B cell (primary cell): ENCODE measurements at regions not wholly inside any gene's neighbourhood (a gene's known extent, or its start where the extent isn't known, plus 50 kb on each side); places are given as distances from the start of the nearest gene placed in this dataset.

Experiments used
- ATAC-seq: fragments of 200-7000 bp; cut with Tn5 transposase; one replicate; pipeline ENCODE4 v1.10.0; 2021; ENCODE audit warnings: low read depth, mild to moderate bottlenecking, moderate number of reproducible peaks, moderate library complexity
- CTCF ChIA-PET: fragments of 350-600 bp; sonication (Branson Sonifier 250); formaldehyde crosslinking; loops from one replicate; lab custom pipeline; 2021; ENCODE audit warnings: antibody characterized with exemption, inconsistent platforms; lab: Charles Lee
- POLR2A ChIA-PET: fragments of 350-600 bp; sonication (Branson Sonifier 250); formaldehyde crosslinking; loops from one replicate; lab custom pipeline; 2021; ENCODE audit warnings: antibody characterized with exemption; lab: Charles Lee
- DNase-seq: peaks from one replicate; pipeline ENCODE4 v3.0.0; 2013
- H2AFZ ChIP-seq: 2 replicates; pipeline ENCODE4 v1.6.1; 2012; ENCODE audit warnings: mild to moderate bottlenecking, low read depth, low read length; ENCODE audit not compliant: insufficient read depth, poor library complexity, severe bottlenecking
- H3K27ac ChIP-seq, 2 donors: 1 replicate in 1 of 2; 2 replicates in 1 of 2; pipeline ENCODE4 v1.5.1; 2012 to 2013; ENCODE audit warnings: low read length in 2 of 2, mild to moderate bottlenecking in 2 of 2, moderate library complexity in 1 of 2
- H3K27me3 ChIP-seq, 4 experiments: fragments of 200-600 bp in 1 of 4; sonication (generic) in 1 of 4; replicated peaks in 1 of 4; 1 replicate in 2 of 4; 2 replicates in 2 of 4; pipeline versions ENCODE4 v1.6.1 to v1.7.0; 2013 to 2016; ENCODE audit warnings: low read length in 3 of 4, mild to moderate bottlenecking in 2 of 4, mixed read lengths in 1 of 4, moderate library complexity in 1 of 4; ENCODE audit not compliant: insufficient read depth in 4 of 4, control insufficient read depth in 3 of 4; ENCODE audit errors: control extremely low read depth in 1 of 4
- H3K36me3 ChIP-seq, 2 experiments: replicated peaks in 1 of 2; 1 replicate in 1 of 2; 2 replicates in 1 of 2; pipeline versions ENCODE4 v1.6.1 to v1.7.1; 2013; ENCODE audit warnings: low read length in 1 of 2; ENCODE audit not compliant: insufficient read depth in 2 of 2, control insufficient read depth in 1 of 2; ENCODE audit errors: control extremely low read depth in 1 of 2, extremely low read depth in 1 of 2
- H3K4me1 ChIP-seq, 2 donors: fragments of 200-600 bp in 1 of 2; sonication (generic) in 1 of 2; 1 replicate in 1 of 2; 2 replicates in 1 of 2; pipeline versions ENCODE4 v1.5.1 to v1.6.1; 2013 to 2017; ENCODE audit warnings: low read length in 2 of 2; ENCODE audit not compliant: control insufficient read depth in 2 of 2, insufficient read depth in 2 of 2
- H3K4me2 ChIP-seq: replicated peaks from 2 replicates; pipeline ENCODE3; 2012; ENCODE audit warnings: mild to moderate bottlenecking, low read depth, low read length; ENCODE audit not compliant: poor library complexity, severe bottlenecking
- H3K4me3 ChIP-seq, 5 experiments: fragments of 200-600 bp in 1 of 5; sonication (generic) in 1 of 5; 1 replicate in 3 of 5; 2 replicates in 2 of 5; pipeline versions ENCODE4 v1.5.1 to v1.7.0; 2011 to 2016; ENCODE audit warnings: low read length in 4 of 5, mild to moderate bottlenecking in 4 of 5, low read depth in 2 of 5, control low read depth in 1 of 5, moderate library complexity in 1 of 5; ENCODE audit not compliant: insufficient read depth in 1 of 5; ENCODE audit errors: control extremely low read depth in 1 of 5, extremely low read depth in 1 of 5
- H3K79me2 ChIP-seq: fragments of 200-600 bp; sonication (generic); one replicate; pipeline ENCODE4 v1.6.0; 2016; ENCODE audit warnings: low read length; ENCODE audit not compliant: control insufficient read depth, insufficient read depth
- H3K9ac ChIP-seq: fragments of 200-600 bp; sonication (generic); 2 replicates; pipeline ENCODE4 v1.6.1; 2017; ENCODE audit warnings: mild to moderate bottlenecking, low read length, moderate library complexity
- H3K9me3 ChIP-seq, 3 donors: one replicate each; pipeline versions ENCODE4 v1.6.1 to v1.7.1; 2013; ENCODE audit warnings: low read length in 2 of 3; ENCODE audit not compliant: control insufficient read depth in 2 of 3, insufficient read depth in 1 of 3; ENCODE audit errors: control extremely low read depth in 1 of 3
- H4K20me1 ChIP-seq: 2 replicates; pipeline ENCODE4 v1.6.0; 2012; ENCODE audit warnings: mild to moderate bottlenecking, low read length; ENCODE audit not compliant: insufficient read depth, control insufficient read depth, poor library complexity, severe bottlenecking
- H3K27ac Mint-ChIP-seq: one replicate; pipeline ENCODE4 v1.8.0; 2021; ENCODE audit warnings: mixed read lengths
- H3K27me3 Mint-ChIP-seq: one replicate; pipeline ENCODE4 v1.8.0; 2021; ENCODE audit warnings: mixed read lengths
- H3K4me1 Mint-ChIP-seq: one replicate; pipeline ENCODE4 v1.8.0; 2021; ENCODE audit warnings: mixed read lengths
- H3K4me3 Mint-ChIP-seq: one replicate; pipeline ENCODE4 v1.8.0; 2021; ENCODE audit warnings: mixed read lengths
- H3K9me3 Mint-ChIP-seq: one replicate; pipeline ENCODE4 v1.8.0; 2022; ENCODE audit warnings: mixed read lengths; ENCODE audit not compliant: insufficient read depth
- EZH2 ChIP-seq: IDR thresholded peaks from 2 replicates; pipeline ENCODE4 v1.6.1; 2012; ENCODE audit warnings: borderline replicate concordance, low read depth, mild to moderate bottlenecking, moderate library complexity, low read length; ENCODE audit not compliant: insufficient read depth, poor library complexity, severe bottlenecking
- WGBS: methylation state at CpG from one replicate; pipeline ENCODE4 v1.1.5; 2013; ENCODE audit warnings: missing lambda C conversion rate; ENCODE audit not compliant: insufficient coverage; 5-methylcytosine and 5-hydroxymethylcytosine counted together
- intact Hi-C: fragments of 100-400 bp; cut with micrococcal nuclease; formaldehyde crosslinking; loops from one replicate; pipeline ENCODE4 v1.10.0; 2022
- TF ChIP-seq, protein P1 (sequence below): fragments of 200-600 bp; IDR thresholded peaks from one replicate; pipeline ENCODE4 v1.8.0; 2022; ENCODE audit warnings: antibody characterized with exemption, mild to moderate bottlenecking

DNA sequence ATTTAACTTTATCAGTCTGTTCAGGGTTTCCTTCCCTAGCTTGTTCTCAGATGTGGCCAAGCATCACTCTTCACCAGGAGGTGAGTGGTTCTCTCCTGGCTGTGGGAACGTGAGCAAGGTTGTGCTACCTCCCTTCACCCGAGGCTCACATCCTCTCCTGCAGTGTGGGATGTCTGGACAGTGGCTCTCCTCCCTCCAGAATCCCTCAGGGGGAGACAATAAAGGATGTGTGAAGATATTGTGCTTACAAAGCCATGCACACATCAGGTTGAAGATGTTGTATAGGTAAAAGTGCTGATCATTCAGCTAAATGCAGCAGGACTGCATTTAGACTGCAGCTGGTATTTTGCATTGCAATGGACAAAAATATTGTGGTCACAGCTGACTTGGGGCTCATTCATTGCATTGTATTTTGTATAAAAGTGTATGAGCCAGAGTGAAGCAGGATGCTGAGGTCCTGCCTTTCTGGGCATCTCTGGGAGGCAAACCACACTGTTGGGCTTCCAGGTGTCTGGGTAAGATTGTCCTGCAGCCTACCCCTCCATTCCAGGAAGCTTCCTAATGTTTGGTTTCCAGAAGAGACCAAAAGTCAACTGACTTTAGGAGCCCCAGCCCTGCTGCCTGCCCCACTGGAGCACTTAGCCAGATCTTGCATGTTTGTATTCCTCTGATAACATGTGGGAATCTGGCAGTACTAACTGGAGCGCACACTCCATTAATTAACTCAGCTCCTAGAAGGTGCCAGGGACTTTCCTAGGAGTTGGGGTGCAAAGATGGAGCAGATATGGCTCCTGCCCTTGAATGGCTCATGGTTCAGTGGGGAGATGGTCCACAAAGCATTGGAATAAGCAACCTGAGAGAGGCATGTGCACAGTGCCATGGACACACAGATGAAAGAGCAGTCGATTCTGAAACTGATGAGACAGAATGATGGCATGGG is 292.5 kb upstream of the ZNF32 start:
- Histone ChIP-seq H3K79me2 (no peaks in the 10 kb centered on the region), H4K20me1 (no peaks in the 10 kb centered on the region), H3K4me3 (no peak overlapping the region), H2AFZ (no peak overlapping the region), H3K9ac (no peak overlapping the region), H3K36me3 (no peaks in the 10 kb centered on the region), H3K9me3 (peaks cover 0 to 4% (median 0%) of the 10 kb centered on the region in 3 donors), H3K27ac (no peak overlapping the region), H3K4me2 (no peak overlapping the region), H3K4me1 (peaks cover 4 to 7% of the 10 kb centered on the region in 2 donors), H3K27me3 (peaks cover 0 to 3% (median 0%) of the 10 kb centered on the region in 4 experiments)
- CTCF ChIA-PET: no interaction called here
- Mint-ChIP-seq H3K4me1 (peaks cover 5% of the 10 kb centered on the region), H3K9me3 (no peaks in the 10 kb centered on the region), H3K27me3 (peaks cover 15% of the 10 kb centered on the region), H3K4me3 (no peak overlapping the region), H3K27ac (no peak overlapping the region)
- TF ChIP-seq, protein P1, sequence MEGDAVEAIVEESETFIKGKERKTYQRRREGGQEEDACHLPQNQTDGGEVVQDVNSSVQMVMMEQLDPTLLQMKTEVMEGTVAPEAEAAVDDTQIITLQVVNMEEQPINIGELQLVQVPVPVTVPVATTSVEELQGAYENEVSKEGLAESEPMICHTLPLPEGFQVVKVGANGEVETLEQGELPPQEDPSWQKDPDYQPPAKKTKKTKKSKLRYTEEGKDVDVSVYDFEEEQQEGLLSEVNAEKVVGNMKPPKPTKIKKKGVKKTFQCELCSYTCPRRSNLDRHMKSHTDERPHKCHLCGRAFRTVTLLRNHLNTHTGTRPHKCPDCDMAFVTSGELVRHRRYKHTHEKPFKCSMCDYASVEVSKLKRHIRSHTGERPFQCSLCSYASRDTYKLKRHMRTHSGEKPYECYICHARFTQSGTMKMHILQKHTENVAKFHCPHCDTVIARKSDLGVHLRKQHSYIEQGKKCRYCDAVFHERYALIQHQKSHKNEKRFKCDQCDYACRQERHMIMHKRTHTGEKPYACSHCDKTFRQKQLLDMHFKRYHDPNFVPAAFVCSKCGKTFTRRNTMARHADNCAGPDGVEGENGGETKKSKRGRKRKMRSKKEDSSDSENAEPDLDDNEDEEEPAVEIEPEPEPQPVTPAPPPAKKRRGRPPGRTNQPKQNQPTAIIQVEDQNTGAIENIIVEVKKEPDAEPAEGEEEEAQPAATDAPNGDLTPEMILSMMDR: no peak
- no peak for TF ChIP-seq EZH2
- ATAC-seq (no peak), DNase-seq (no peak)
- POLR2A ChIA-PET: no interaction called here
- 87% methylated on average over 1 of the region's 4 CpGs for WGBS
- intact Hi-C loops: no loop called here
